Progenitor cell of endocrine pancreas (in vitro differentiated cells): ENCODE measurements at regions not wholly inside any gene's neighbourhood (a gene's known extent, or its start where the extent isn't known, plus 50 kb on each side); places are given as distances from the start of the nearest gene placed in this dataset.

ENCODE experiments used
- DNase-seq: peaks from one replicate; pipeline ENCODE4 v3.0.0; 2021; ENCODE audit warnings: low spot score; ENCODE audit not compliant: unreplicated experiment
- H3K27ac Mint-ChIP-seq: 2 replicates; pipeline ENCODE4 v1.8.0; 2021; ENCODE audit warnings: mild to moderate bottlenecking, moderate library complexity, mixed read lengths
- H3K27me3 Mint-ChIP-seq: 2 replicates; pipeline ENCODE4 v1.8.0; 2021; ENCODE audit warnings: mixed read lengths
- H3K36me3 Mint-ChIP-seq: 2 replicates; pipeline ENCODE4 v1.8.0; 2022; ENCODE audit warnings: mixed read lengths; ENCODE audit not compliant: insufficient read depth
- H3K4me1 Mint-ChIP-seq: 2 replicates; pipeline ENCODE4 v1.8.0; 2021; ENCODE audit warnings: low read depth, mixed read lengths
- H3K4me3 Mint-ChIP-seq: 2 replicates; pipeline ENCODE4 v1.8.0; 2021; ENCODE audit warnings: low read depth, mild to moderate bottlenecking, moderate library complexity, mixed read lengths
- H3K9me3 Mint-ChIP-seq: 2 replicates; pipeline ENCODE4 v1.8.0; 2021; ENCODE audit warnings: low read depth, mixed read lengths
- CTCF ChIP-seq: fragments of 200-600 bp; sonication (generic); IDR thresholded peaks from one replicate; pipeline ENCODE4 v1.5.0; 2021; ENCODE audit warnings: antibody characterized with exemption, mild to moderate bottlenecking; ENCODE audit not compliant: unreplicated experiment

DNA sequence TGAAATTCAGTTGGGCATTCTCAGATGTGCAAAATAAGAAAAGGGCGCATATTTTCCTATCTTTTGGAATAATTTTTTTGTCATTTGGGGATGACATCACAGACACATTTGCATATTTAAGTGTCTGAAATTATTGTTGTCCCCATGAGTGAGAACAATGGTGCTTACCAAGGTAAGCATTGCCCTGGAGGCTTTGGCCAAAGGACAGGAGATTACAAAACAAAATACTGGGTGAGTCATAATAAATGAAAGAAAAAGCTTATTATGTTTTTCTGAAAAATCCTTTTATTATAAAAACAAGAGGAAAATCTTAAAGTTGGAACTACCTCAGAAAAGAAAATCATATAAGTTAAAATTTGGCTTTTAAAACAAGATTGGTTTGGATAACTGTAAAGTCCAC is 254.9 kb downstream of the BTG1 start:
- Mint-ChIP-seq H3K36me3 (no peaks in the 10 kb centered on the region), H3K27me3 (no peaks in the 10 kb centered on the region), H3K4me1 (peaks cover 23% of the 10 kb centered on the region), H3K27ac (no peak overlapping the region), H3K4me3 (no peak overlapping the region), H3K9me3 (no peaks in the 10 kb centered on the region)
- no peak for DNase-seq
- no peak for TF ChIP-seq CTCF

- H3K36me3 Mint-ChIP-seq, result no peaks in the 10 kb centered on the region
- H3K4me1 Mint-ChIP-seq, result peaks cover 27% of the 10 kb centered on the region
- H3K27me3 Mint-ChIP-seq, result no peaks in the 10 kb centered on the region
- TF ChIP-seq CTCF, result no peak
- H3K9me3 Mint-ChIP-seq, result no peaks in the 10 kb centered on the region
- H3K27ac Mint-ChIP-seq, result no peak overlapping the region
- H3K4me3 Mint-ChIP-seq, result no peak overlapping the region
- no peak for DNase-seq
These were observed 255.7 kb downstream of the BTG1 start for GRCh38 chr12:91889910-91890309.

- no peaks in the 10 kb centered on the region for H3K36me3 Mint-ChIP-seq
- no peak overlapping the region for H3K4me3 Mint-ChIP-seq
- peaks cover 31% of the 10 kb centered on the region for H3K4me1 Mint-ChIP-seq
- DNase-seq, result no peak
- H3K9me3 Mint-ChIP-seq, result no peaks in the 10 kb centered on the region
- H3K27ac Mint-ChIP-seq, result no peak overlapping the region
- TF ChIP-seq CTCF, result no peak
- H3K27me3 Mint-ChIP-seq, result no peaks in the 10 kb centered on the region
These were observed 256.6 kb downstream of the BTG1 start for GRCh38 chr12:91889059-91889458.

DNA sequence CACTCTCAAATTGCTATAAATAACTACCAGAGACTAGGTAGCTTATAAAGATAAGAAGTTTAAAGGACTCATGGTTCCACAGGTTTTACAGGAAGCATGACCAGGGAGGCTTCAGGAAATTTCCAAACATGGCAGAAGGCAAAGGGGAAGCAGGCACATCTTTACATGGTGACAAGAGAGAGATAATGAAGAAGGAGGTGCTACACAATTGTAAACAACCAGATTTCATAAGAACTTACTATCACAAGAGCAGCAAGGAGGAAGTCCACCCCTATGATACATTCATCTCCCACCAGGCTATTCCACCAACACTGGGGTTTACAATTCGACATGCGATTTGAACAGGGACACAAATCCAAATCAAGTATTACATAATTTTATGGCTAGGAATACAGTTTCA is 257.7 kb downstream of the BTG1 start:
- no peaks in the 10 kb centered on the region for H3K27me3 Mint-ChIP-seq
- H3K36me3 Mint-ChIP-seq, result no peaks in the 10 kb centered on the region
- H3K27ac Mint-ChIP-seq, result no peak overlapping the region
- no peaks in the 10 kb centered on the region for H3K9me3 Mint-ChIP-seq
- no peak overlapping the region for H3K4me3 Mint-ChIP-seq
- H3K4me1 Mint-ChIP-seq, result peaks cover 26% of the 10 kb centered on the region
- no peak for TF ChIP-seq CTCF
- no peak for DNase-seq

DNA sequence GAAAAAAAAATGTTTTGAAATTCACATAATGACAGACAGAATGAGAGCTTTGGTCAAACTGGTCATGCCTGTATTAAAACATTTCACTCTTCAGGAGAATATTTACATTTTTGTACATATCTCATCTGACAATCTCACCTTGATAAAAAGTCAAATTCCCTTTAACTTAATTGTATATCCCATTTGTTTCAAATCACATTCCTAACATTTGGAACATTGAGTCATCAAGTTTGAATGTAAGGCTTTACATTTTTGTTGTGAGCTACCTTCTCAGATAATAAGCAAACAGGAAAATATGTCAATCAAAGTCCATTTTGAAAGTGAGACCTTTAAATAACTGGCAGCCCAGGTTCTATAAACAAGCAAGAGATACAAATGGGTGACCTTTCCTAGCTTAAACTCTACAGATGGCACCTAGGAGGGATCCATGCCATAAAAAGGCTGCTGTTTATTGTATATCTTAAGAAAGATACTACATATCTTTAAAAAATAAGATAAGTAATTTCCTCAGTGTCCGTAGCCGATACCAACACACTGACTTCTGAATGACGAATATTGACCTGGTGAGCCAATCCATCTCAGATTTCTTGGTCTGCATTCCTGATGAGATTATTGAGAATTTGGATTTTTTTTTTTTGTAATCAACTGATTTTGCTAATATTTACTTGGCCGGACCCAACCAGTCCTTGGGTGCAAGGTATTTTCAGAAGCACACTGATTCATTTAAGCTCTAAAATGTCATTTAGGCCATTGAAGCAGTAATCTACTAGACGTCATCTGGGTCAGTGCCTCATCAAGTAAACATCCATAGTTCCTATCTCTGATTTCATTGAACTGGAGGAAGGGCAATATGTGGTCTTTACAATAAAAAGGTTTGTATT is 259.6 kb downstream of the BTG1 start:
- no peaks in the 10 kb centered on the region for H3K27me3 Mint-ChIP-seq
- TF ChIP-seq CTCF, result no peak
- H3K27ac Mint-ChIP-seq, result peak overlapping the region; percentile 49
- H3K4me3 Mint-ChIP-seq, result no peak overlapping the region
- no peaks in the 10 kb centered on the region for H3K9me3 Mint-ChIP-seq
- peaks cover 22% of the 10 kb centered on the region for H3K4me1 Mint-ChIP-seq
- no peak for DNase-seq
- no peaks in the 10 kb centered on the region for H3K36me3 Mint-ChIP-seq
